Prostate gland (tissue), 2 donors: ENCODE measurements at regions not wholly inside any gene's neighbourhood (a gene's known extent, or its start where the extent isn't known, plus 50 kb on each side); places are given as distances from the start of the nearest gene placed in this dataset.

Source experiments
- DNase-seq: peaks from one replicate; pipeline ENCODE4 v3.0.0-alpha.2; 2019; ENCODE audit warnings: low spot score
- H3K27ac ChIP-seq, 2 donors: fragments of 200-600 bp; sonication (generic); 2 replicates each; pipeline ENCODE4 v1.5.1; 2017 to 2019
- H3K27me3 ChIP-seq: fragments of 200-600 bp; sonication (generic); replicated peaks from 2 replicates; pipeline ENCODE4 v1.5.1; 2019; ENCODE audit not compliant: insufficient read depth
- H3K36me3 ChIP-seq, 2 donors: fragments of 200-600 bp; sonication (generic); 1 replicate in 1 of 2; 2 replicates in 1 of 2; pipeline versions ENCODE4 v1.5.1 to v1.8.1; 2017 to 2019
- H3K4me1 ChIP-seq: fragments of 200-600 bp; sonication (generic); replicated peaks from 2 replicates; pipeline ENCODE4 v1.5.1; 2019
- H3K4me3 ChIP-seq, 2 donors: fragments of 200-600 bp; sonication (generic); 2 replicates each; pipeline ENCODE4 v1.5.1; 2017 to 2019
- H3K9me3 ChIP-seq: fragments of 200-600 bp; sonication (generic); 2 replicates; pipeline ENCODE4 v1.5.1; 2017
- CTCF ChIP-seq, 4 experiments: fragments of 200-600 bp in 2 of 4; fragments of 450-650 bp in 2 of 4; sonication (generic) in 2 of 4; IDR thresholded peaks; 1 replicate in 3 of 4; 2 replicates in 1 of 4; pipeline ENCODE4 v1.5.1; 2016 to 2019; ENCODE audit warnings: antibody characterized with exemption in 4 of 4, mild to moderate bottlenecking in 2 of 4, moderate library complexity in 2 of 4
- POLR2A ChIP-seq: fragments of 450-650 bp; IDR thresholded peaks from one replicate; pipeline ENCODE4 v1.6.1; 2016; ENCODE audit warnings: antibody characterized with exemption, mild to moderate bottlenecking
- POLR2AphosphoS5 ChIP-seq: sonication (generic); formaldehyde crosslinking; IDR thresholded peaks from one replicate; pipeline ENCODE4 v1.6.1; 2017; ENCODE audit warnings: antibody characterized with exemption
- WGBS: methylation state at CpG from one replicate; pipeline ENCODE4 v1.1.5; 2018; 5-methylcytosine and 5-hydroxymethylcytosine counted together
- intact Hi-C: fragments of 100-400 bp; cut with DNase I; formaldehyde crosslinking; loops from one replicate; pipeline ENCODE4 v1.14.2; 2022

GRCh38 chr9:78640728-78641127 is 343.8 kb downstream of the PSAT1 start:
- Histone ChIP-seq H3K4me1 (no peaks in the 10 kb centered on the region), H3K9me3 (no peaks in the 10 kb centered on the region), H3K27me3 (no peaks in the 10 kb centered on the region), H3K4me3 (no peak overlapping the region), H3K36me3 (no peaks in the 10 kb centered on the region), H3K27ac (no peak overlapping the region)
- intact Hi-C loops: no loop called here
- TF ChIP-seq CTCF (IDR thresholded peaks at IDR 0.05): no peak
- no peak for TF ChIP-seq POLR2AphosphoS5
- no peak for TF ChIP-seq POLR2A
- 54% methylated on average over 4 of the region's 4 CpGs for WGBS
- no peak for DNase-seq

GRCh38 chr9:78644359-78644758 is 347.4 kb downstream of the PSAT1 start:
- Histone ChIP-seq H3K27ac (no peak overlapping the region), H3K36me3 (no peaks in the 10 kb centered on the region), H3K9me3 (no peaks in the 10 kb centered on the region), H3K4me1 (no peaks in the 10 kb centered on the region), H3K27me3 (no peaks in the 10 kb centered on the region), H3K4me3 (no peak overlapping the region)
- TF ChIP-seq CTCF (IDR thresholded peaks at IDR 0.05) (no peak), POLR2AphosphoS5 (no peak), POLR2A (no peak)
- intact Hi-C loops: no loop called here
- no peak for DNase-seq

GRCh38 chr9:78654324-78654723 is 357.4 kb downstream of the PSAT1 start:
- DNase-seq: no peak
- Histone ChIP-seq H3K27ac (no peak overlapping the region), H3K9me3 (no peaks in the 10 kb centered on the region), H3K36me3 (no peaks in the 10 kb centered on the region), H3K4me1 (no peaks in the 10 kb centered on the region), H3K27me3 (no peaks in the 10 kb centered on the region), H3K4me3 (no peak overlapping the region)
- no peak for TF ChIP-seq POLR2AphosphoS5
- no peak for TF ChIP-seq POLR2A
- TF ChIP-seq CTCF (IDR thresholded peaks at IDR 0.05): no peak
- intact Hi-C loops: no loop called here
- 56% methylated on average over 1 of the region's 1 CpG for WGBS

- no peak overlapping the region for H3K4me3 ChIP-seq
- no peaks in the 10 kb centered on the region for H3K9me3 ChIP-seq
- intact Hi-C loops: no loop called here
- H3K27me3 ChIP-seq: no peaks in the 10 kb centered on the region
- WGBS: 82% methylated on average over 3 of the region's 3 CpGs
- DNase-seq: no peak
- no peak for TF ChIP-seq POLR2A
- H3K27ac ChIP-seq: no peak overlapping the region
- H3K4me1 ChIP-seq: no peaks in the 10 kb centered on the region
- H3K36me3 ChIP-seq: no peaks in the 10 kb centered on the region
These were observed 366.4 kb downstream of the PSAT1 start for GRCh38 chr9:78663369-78663768.

- Histone ChIP-seq H3K27ac (no peak overlapping the region), H3K4me1 (no peaks in the 10 kb centered on the region), H3K9me3 (no peaks in the 10 kb centered on the region), H3K27me3 (no peaks in the 10 kb centered on the region), H3K4me3 (no peak overlapping the region), H3K36me3 (no peaks in the 10 kb centered on the region)
- TF ChIP-seq POLR2AphosphoS5 (no peak), POLR2A (no peak), CTCF (IDR thresholded peaks at IDR 0.05) (no peak)
- intact Hi-C loops: no loop called here
- WGBS: 88% methylated on average over 2 of the region's 2 CpGs
- no peak for DNase-seq
These were observed 367.4 kb downstream of the PSAT1 start for GRCh38 chr9:78664370-78664769.
